Thyroid gland (tissue), 4 donors: ENCODE measurements at regions not wholly inside any gene's neighbourhood (a gene's known extent, or its start where the extent isn't known, plus 50 kb on each side); places are given as distances from the start of the nearest gene placed in this dataset.

ENCODE experiments used
- DNase-seq, 2 donors: peaks; one replicate each; pipeline ENCODE4 v3.0.0-alpha.2; 2019
- H3K27ac ChIP-seq, 3 donors: fragments of 200-600 bp; sonication (generic); 1 replicate in 2 of 3; 2 replicates in 1 of 3; pipeline ENCODE4 v1.5.1; 2016 to 2019; ENCODE audit warnings: mild to moderate bottlenecking in 1 of 3, moderate library complexity in 1 of 3
- H3K27me3 ChIP-seq: fragments of 200-600 bp; sonication (generic); one replicate; pipeline ENCODE4 v1.5.1; 2019
- H3K36me3 ChIP-seq, 2 donors: fragments of 200-600 bp; sonication (generic); one replicate each; pipeline ENCODE4 v1.5.1; 2016 to 2019
- H3K4me1 ChIP-seq, 2 donors: fragments of 200-600 bp; sonication (generic); one replicate each; pipeline ENCODE4 v1.5.1; 2017 to 2019
- H3K4me3 ChIP-seq, 3 donors: fragments of 200-600 bp; sonication (generic); replicated peaks in 1 of 3; 1 replicate in 2 of 3; 2 replicates in 1 of 3; pipeline ENCODE4 v1.5.1; 2016; ENCODE audit warnings: mild to moderate bottlenecking in 1 of 3
- H3K9me3 ChIP-seq: fragments of 200-600 bp; sonication (generic); one replicate; pipeline ENCODE4 v1.5.1; 2017
- POLR2A ChIP-seq, 2 donors: fragments of 450-650 bp; IDR thresholded peaks; one replicate each; pipeline ENCODE4 v1.6.1; 2017; ENCODE audit warnings: antibody characterized with exemption in 2 of 2, mild to moderate bottlenecking in 2 of 2, moderate library complexity in 1 of 2
- WGBS, 2 donors: methylation state at CpG; one replicate each; pipeline ENCODE4 v1.1.5; 2017; 5-methylcytosine and 5-hydroxymethylcytosine counted together
- intact Hi-C: fragments of 100-400 bp; cut with DNase I; formaldehyde crosslinking; loops from one replicate; pipeline ENCODE4 v1.15.1; 2023
- TF ChIP-seq, protein P1 (sequence below), 6 experiments: fragments of 200-600 bp in 3 of 6; fragments of 450-650 bp in 3 of 6; sonication (generic) in 3 of 6; IDR thresholded peaks; one replicate each; pipeline ENCODE4 v1.5.1; 2016 to 2019; ENCODE audit warnings: antibody characterized with exemption in 6 of 6, mild to moderate bottlenecking in 2 of 6, inconsistent platforms in 1 of 6, moderate library complexity in 1 of 6

DNA sequence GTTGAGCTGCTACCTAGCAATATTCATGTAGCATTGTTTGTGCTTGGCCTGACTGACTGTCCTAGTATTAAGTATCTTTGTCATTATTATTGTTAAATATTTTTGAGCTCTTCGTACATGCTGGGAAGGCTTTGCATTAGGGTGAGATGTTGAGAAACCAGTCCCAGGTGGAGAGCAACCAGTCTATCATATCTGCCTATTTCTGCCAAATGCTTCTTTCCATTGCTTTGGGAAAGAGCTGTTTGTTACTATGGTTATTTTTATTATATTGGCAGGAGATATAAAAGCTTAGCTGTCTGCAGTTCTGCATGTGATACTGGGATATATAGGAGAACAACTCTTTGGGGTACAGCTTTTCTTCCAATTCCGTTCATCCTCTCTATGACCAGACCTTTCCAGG lies 85.1 kb downstream of the CLDN17 start:
- intact Hi-C loops: no loop called here
- H3K27me3 ChIP-seq: no peaks in the 10 kb centered on the region
- no peak for TF ChIP-seq POLR2A (IDR thresholded peaks at IDR 0.05)
- TF ChIP-seq, protein P1, sequence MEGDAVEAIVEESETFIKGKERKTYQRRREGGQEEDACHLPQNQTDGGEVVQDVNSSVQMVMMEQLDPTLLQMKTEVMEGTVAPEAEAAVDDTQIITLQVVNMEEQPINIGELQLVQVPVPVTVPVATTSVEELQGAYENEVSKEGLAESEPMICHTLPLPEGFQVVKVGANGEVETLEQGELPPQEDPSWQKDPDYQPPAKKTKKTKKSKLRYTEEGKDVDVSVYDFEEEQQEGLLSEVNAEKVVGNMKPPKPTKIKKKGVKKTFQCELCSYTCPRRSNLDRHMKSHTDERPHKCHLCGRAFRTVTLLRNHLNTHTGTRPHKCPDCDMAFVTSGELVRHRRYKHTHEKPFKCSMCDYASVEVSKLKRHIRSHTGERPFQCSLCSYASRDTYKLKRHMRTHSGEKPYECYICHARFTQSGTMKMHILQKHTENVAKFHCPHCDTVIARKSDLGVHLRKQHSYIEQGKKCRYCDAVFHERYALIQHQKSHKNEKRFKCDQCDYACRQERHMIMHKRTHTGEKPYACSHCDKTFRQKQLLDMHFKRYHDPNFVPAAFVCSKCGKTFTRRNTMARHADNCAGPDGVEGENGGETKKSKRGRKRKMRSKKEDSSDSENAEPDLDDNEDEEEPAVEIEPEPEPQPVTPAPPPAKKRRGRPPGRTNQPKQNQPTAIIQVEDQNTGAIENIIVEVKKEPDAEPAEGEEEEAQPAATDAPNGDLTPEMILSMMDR (IDR thresholded peaks at IDR 0.05): no peak
- peaks cover 0 to 3% of the 10 kb centered on the region in 2 donors for H3K4me1 ChIP-seq
- no peak overlapping the region for H3K27ac ChIP-seq
- no peaks in the 10 kb centered on the region for H3K9me3 ChIP-seq
- H3K36me3 ChIP-seq: no peaks in the 10 kb centered on the region
- H3K4me3 ChIP-seq: no peak overlapping the region
- no peak for DNase-seq
- WGBS, 2 donors: 85 to 87% methylated on average over 2 of the region's 2 CpGs

DNA sequence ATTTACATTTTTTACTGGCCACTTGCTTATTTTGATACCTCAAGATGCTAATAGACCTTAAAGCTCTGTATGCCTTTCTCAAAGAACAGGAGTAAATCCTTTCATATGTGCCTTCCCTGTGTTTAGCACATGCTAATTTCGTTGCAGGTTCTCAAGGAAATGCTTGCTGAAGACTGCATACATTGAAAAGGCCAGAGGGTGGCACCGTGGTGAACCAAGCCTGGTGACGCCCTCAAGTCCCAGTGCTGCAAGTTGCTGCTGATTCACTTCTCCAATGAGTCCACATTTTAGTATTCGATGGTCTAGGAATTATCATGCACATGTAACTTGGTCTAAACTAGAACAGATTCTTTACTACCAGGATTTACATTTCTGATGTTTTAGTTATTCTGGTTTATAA lies 94.1 kb downstream of the CLDN17 start:
- no peaks in the 10 kb centered on the region for H3K27me3 ChIP-seq
- H3K4me3 ChIP-seq: no peak overlapping the region
- H3K9me3 ChIP-seq: no peaks in the 10 kb centered on the region
- H3K36me3 ChIP-seq: no peaks in the 10 kb centered on the region
- H3K4me1 ChIP-seq: peaks cover 0 to 5% of the 10 kb centered on the region in 2 donors
- intact Hi-C loops: no loop called here
- no peak overlapping the region for H3K27ac ChIP-seq
- TF ChIP-seq, protein P1 (IDR thresholded peaks at IDR 0.05): peak in 2 of 6 experiments; percentile 9 to 15
- TF ChIP-seq POLR2A (IDR thresholded peaks at IDR 0.05): no peak
- WGBS, 2 donors: 33 to 34% methylated on average over 4 of the region's 4 CpGs
- peak in 1 of 2 donors; percentile 19 for DNase-seq

DNA sequence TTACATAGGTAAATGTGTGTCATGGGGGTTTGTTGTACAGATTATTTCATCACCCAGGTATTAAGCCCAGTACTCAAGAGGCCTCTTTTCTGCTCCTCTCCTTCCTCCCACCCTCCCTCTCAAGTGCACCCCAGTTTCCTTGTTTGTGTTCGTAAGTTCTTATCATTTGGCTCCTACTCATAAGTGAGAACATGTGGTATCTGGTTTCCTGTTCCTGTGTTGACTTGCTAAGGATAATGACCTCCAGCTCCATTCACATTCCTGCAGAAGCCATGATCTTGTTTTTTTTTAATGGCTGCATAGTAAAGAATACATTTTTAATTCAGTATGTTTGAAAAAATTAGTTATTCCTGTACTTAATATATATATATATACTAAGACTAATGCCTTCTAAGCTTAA lies 107.7 kb downstream of the CLDN17 start:
- no peaks in the 10 kb centered on the region for H3K4me1 ChIP-seq
- TF ChIP-seq, protein P1 (IDR thresholded peaks at IDR 0.05): no peak
- TF ChIP-seq POLR2A (IDR thresholded peaks at IDR 0.05): no peak
- 40 to 41% methylated on average over 1 of the region's 1 CpG for WGBS, 2 donors
- H3K27me3 ChIP-seq: no peaks in the 10 kb centered on the region
- H3K36me3 ChIP-seq: no peaks in the 10 kb centered on the region
- intact Hi-C loops: loop anchor here (10.0 kb wide), 1 partner anchor 206 kb away; no protein-coding TSS in a partner anchor
- no peaks in the 10 kb centered on the region for H3K9me3 ChIP-seq
- H3K4me3 ChIP-seq: no peak overlapping the region
- H3K27ac ChIP-seq: no peak overlapping the region
- no peak for DNase-seq

DNA sequence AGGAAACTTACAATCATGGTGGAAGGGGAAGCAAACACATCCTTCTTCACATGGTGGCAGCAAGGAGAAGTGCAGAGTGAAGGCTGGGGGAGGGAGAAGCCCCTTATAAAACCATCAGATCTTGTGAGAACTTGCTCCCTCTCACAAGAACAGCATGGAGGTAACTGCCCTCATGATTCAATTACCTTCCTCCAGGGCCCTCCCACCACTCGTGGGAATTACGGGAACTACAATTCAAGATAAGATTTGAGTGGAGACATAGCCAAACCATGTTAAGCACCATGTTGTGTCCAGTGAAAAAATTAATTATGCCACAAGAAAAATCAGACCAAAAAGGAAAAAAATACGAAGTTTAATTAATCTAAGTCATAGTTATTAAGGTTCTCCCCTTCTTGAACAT lies 109.5 kb downstream of the CLDN17 start:
- H3K36me3 ChIP-seq: no peaks in the 10 kb centered on the region
- TF ChIP-seq, protein P1 (IDR thresholded peaks at IDR 0.05): no peak
- no peak for TF ChIP-seq POLR2A (IDR thresholded peaks at IDR 0.05)
- H3K9me3 ChIP-seq: no peaks in the 10 kb centered on the region
- intact Hi-C loops: loop anchor here (10.0 kb wide), 1 partner anchor 208 kb away; no protein-coding TSS in a partner anchor
- H3K4me3 ChIP-seq: no peak overlapping the region
- no peaks in the 10 kb centered on the region for H3K27me3 ChIP-seq
- no peak for DNase-seq
- WGBS, 2 donors: 79 to 89% methylated on average over 3 of the region's 3 CpGs
- no peak overlapping the region for H3K27ac ChIP-seq
- no peaks in the 10 kb centered on the region for H3K4me1 ChIP-seq

DNA sequence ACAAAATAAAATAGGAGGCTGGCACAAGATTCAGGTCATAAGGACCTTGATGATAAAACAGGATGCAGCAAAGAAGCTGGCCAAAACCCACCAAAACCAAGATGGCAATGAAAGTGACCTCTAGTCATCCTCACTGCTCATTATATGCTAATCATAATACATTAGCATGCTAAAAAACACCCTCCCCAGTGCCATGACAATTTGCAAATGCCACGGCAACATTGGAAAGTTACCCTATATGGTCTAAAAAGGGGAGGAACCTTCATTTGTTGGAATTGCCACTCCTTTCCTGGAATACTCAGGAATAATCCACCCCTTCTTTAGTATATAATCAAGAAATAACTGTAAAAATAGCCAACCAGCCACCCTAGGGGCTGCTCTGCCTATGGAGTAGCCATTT lies 108.8 kb upstream of the GRIK1 start:
- 93 to 100% methylated on average over 1 of the region's 1 CpG for WGBS, 2 donors
- Histone ChIP-seq H3K27ac (no peak overlapping the region), H3K9me3 (no peaks in the 10 kb centered on the region), H3K4me3 (no peak overlapping the region), H3K4me1 (no peaks in the 10 kb centered on the region), H3K36me3 (no peaks in the 10 kb centered on the region), H3K27me3 (no peaks in the 10 kb centered on the region)
- TF ChIP-seq, protein P1 (IDR thresholded peaks at IDR 0.05): no peak
- no peak for TF ChIP-seq POLR2A (IDR thresholded peaks at IDR 0.05)
- intact Hi-C loops: loop anchor here (10.0 kb wide), 1 partner anchor 146 kb away; no protein-coding TSS in a partner anchor
- no peak for DNase-seq
